ENCODE measurements at regions not wholly inside any gene's neighbourhood (a gene's known extent, or its start where the extent isn't known, plus 50 kb on each side); places are given as distances from the start of the nearest gene placed in this dataset.
A peak's percentile ranks its signal among the peaks of the same experiment; 100 is the strongest.

DNA sequence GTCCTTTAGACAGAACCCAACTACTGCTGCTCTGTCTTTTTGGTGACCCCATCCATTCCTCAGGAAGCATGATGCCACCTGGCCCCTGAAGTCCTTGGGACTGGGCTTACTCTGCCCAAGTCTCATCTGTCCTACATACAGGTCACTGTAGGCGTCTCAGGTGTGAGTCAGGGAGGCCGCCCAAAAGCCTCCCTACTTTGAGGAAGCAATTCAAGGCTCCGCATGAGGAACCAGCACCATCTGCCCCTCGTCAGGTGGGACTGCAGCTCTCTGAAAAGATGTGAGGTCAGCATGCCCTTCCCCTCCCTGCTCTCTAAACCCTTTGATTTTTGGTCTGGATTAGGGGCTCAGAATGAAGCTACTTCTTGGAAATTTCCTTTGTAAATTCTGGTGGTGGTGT, 354.8 kb downstream of the CXCL12 start:
- Histone ChIP-seq H3K9ac (ENCODE audit: low read length) (no peak overlapping the region), H3K4me3 (ENCODE audit: low read length) (no peak overlapping the region), H3K4me1 (ENCODE audit: control insufficient read depth, insufficient read depth, low read length) (peaks cover 29% of the 10 kb centered on the region), H3K27me3 (replicated peaks; ENCODE audit: control insufficient read depth, insufficient read depth, low read length) (peaks cover 4% of the 10 kb centered on the region), H3K9me3 (ENCODE audit: control insufficient read depth, low read length) (no peaks in the 10 kb centered on the region), H3K36me3 (ENCODE audit: control insufficient read depth, insufficient read depth, low read length, severe bottlenecking) (no peaks in the 10 kb centered on the region)
- DNase-seq (ENCODE audit: low read depth): no peak

GRCh38 chr10:44028384-44029137, 356.3 kb downstream of the CXCL12 start:
- Histone ChIP-seq H3K4me1 (ENCODE audit: control insufficient read depth, insufficient read depth, low read length) (peaks cover 29% of the 10 kb centered on the region), H3K4me3 (ENCODE audit: low read length) (no peak overlapping the region), H3K36me3 (ENCODE audit: control insufficient read depth, insufficient read depth, low read length, severe bottlenecking) (no peaks in the 10 kb centered on the region), H3K9me3 (ENCODE audit: control insufficient read depth, low read length) (peaks cover 9% of the 10 kb centered on the region), H3K27me3 (replicated peaks; ENCODE audit: control insufficient read depth, insufficient read depth, low read length) (peaks cover 4% of the 10 kb centered on the region), H3K9ac (ENCODE audit: low read length) (no peak overlapping the region)
- no peak for DNase-seq (ENCODE audit: low read depth)

GRCh38 chr10:44024356-44025116, 360.4 kb downstream of the CXCL12 start:
- DNase-seq (ENCODE audit: low read depth): no peak
- peaks cover 7% of the 10 kb centered on the region for H3K27me3 ChIP-seq (replicated peaks; ENCODE audit: control insufficient read depth, insufficient read depth, low read length)
- no peaks in the 10 kb centered on the region for H3K36me3 ChIP-seq (ENCODE audit: control insufficient read depth, insufficient read depth, low read length, severe bottlenecking)

GRCh38 chr10:44023517-44023916, 361.4 kb downstream of the CXCL12 start:
- peak; percentile 22 for DNase-seq (ENCODE audit: low read depth)
- Histone ChIP-seq H3K27me3 (replicated peaks; ENCODE audit: control insufficient read depth, insufficient read depth, low read length) (peaks cover 3% of the 10 kb centered on the region), H3K36me3 (ENCODE audit: control insufficient read depth, insufficient read depth, low read length, severe bottlenecking) (no peaks in the 10 kb centered on the region), H3K4me1 (ENCODE audit: control insufficient read depth, insufficient read depth, low read length) (peaks cover 10% of the 10 kb centered on the region), H3K9me3 (ENCODE audit: control insufficient read depth, low read length) (peaks cover 9% of the 10 kb centered on the region), H3K4me3 (ENCODE audit: low read length) (no peak overlapping the region), H3K9ac (ENCODE audit: low read length) (no peak overlapping the region)

More at GRCh38 chr10:44024356-44025116, 360.4 kb downstream of the CXCL12 start:
- H3K9ac ChIP-seq (ENCODE audit: low read length): no peak overlapping the region
- no peak overlapping the region for H3K4me3 ChIP-seq (ENCODE audit: low read length)
- peaks cover 9% of the 10 kb centered on the region for H3K9me3 ChIP-seq (ENCODE audit: control insufficient read depth, low read length)
- peaks cover 10% of the 10 kb centered on the region for H3K4me1 ChIP-seq (ENCODE audit: control insufficient read depth, insufficient read depth, low read length)

- Histone ChIP-seq H3K9ac (ENCODE audit: low read length) (no peak overlapping the region), H3K36me3 (ENCODE audit: control insufficient read depth, insufficient read depth, low read length, severe bottlenecking) (no peaks in the 10 kb centered on the region), H3K4me1 (ENCODE audit: control insufficient read depth, insufficient read depth, low read length) (peaks cover 20% of the 10 kb centered on the region), H3K4me3 (ENCODE audit: low read length) (no peak overlapping the region), H3K9me3 (ENCODE audit: control insufficient read depth, low read length) (peaks cover 9% of the 10 kb centered on the region), H3K27me3 (replicated peaks; ENCODE audit: control insufficient read depth, insufficient read depth, low read length) (peaks cover 3% of the 10 kb centered on the region)
- no peak for DNase-seq (ENCODE audit: low read depth)
Observed at GRCh38 chr10:44022203-44022602, 362.7 kb downstream of the CXCL12 start.

DNA sequence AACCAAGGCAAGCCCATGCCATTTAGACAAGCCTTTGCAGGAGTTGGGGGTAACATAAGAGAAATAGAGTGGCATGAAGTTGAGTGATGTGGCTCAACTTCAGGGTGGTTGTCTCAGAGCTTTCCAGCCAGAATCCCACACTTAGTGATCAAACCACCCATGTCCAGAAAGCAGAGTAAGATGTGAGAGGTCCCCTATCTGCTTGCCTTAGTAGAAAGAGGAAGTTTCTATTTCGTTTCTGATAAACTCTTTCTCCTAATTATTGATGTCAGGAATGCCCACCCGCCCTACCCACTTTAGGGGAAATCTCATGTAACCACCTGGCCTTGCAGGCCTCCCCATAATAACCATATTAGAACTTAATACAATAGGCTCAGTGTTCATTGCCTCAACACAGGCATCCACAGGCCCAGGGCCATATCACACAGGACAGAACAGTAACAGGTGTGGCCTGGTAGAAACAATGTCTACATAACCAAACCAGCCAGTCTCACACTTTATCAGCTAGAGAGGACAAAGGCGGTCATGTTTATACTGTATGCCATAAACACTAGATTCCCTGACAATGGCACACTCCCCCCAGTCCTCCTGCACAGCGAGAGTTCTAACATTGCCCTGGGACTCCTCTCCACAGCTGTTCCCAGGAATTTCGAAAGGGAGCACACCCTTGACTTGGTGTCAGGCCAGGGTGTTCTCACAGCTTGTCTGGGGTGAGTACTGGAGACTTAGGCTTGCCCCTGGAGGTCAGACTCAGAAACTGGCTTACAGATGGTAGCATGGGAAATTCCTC, 364.4 kb downstream of the CXCL12 start:
- H3K9me3 ChIP-seq (ENCODE audit: control insufficient read depth, low read length): peaks cover 9% of the 10 kb centered on the region
- DNase-seq (ENCODE audit: low read depth): no peak

DNA sequence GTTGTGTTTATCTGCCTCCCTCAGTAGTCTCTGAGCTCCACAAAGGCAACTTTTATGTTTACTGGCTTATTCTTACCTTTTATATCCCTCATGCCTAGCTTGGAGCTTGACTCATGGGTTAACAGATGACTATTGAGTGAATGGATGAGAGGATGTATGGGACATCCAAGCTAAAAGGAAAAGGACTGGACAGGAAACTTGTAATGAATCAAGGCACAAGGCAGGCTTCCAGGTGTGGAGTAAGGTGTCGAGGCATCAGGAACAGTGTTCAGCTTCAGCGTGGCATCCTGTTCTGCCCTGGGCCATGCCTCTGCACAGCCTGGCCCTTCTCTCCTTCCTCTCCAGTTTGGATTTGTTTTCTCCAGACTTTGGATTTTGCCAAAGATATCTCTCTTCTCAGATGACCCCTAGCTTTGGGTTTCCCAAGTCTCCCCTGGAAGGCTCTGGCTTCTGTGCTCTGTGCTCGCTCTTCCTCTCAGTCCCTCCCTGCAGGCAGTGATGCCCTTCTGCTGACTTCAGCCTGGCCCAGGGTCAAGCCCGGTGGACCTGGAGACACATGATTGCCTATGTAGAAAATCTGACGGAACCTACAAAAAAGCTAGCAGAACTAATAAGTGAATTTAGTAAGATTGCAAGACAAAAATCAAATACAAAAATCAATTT, 367.3 kb downstream of the CXCL12 start:
- Histone ChIP-seq H3K27me3 (replicated peaks; ENCODE audit: control insufficient read depth, insufficient read depth, low read length) (peaks cover 6% of the 10 kb centered on the region), H3K36me3 (ENCODE audit: control insufficient read depth, insufficient read depth, low read length, severe bottlenecking) (no peaks in the 10 kb centered on the region), H3K9ac (ENCODE audit: low read length) (peak overlapping the region; percentile 42), H3K4me1 (ENCODE audit: control insufficient read depth, insufficient read depth, low read length) (peaks cover 31% of the 10 kb centered on the region), H3K4me3 (ENCODE audit: low read length) (peak overlapping the region; percentile 35), H3K9me3 (ENCODE audit: control insufficient read depth, low read length) (no peaks in the 10 kb centered on the region)
- DNase-seq (ENCODE audit: low read depth): no peak

More for the DNA sequence above, 364.4 kb downstream of the CXCL12 start:
- no peak overlapping the region for H3K9ac ChIP-seq (ENCODE audit: low read length)
- peaks cover 31% of the 10 kb centered on the region for H3K4me1 ChIP-seq (ENCODE audit: control insufficient read depth, insufficient read depth, low read length)
- no peaks in the 10 kb centered on the region for H3K36me3 ChIP-seq (ENCODE audit: control insufficient read depth, insufficient read depth, low read length, severe bottlenecking)
- peaks cover 3% of the 10 kb centered on the region for H3K27me3 ChIP-seq (replicated peaks; ENCODE audit: control insufficient read depth, insufficient read depth, low read length)
- no peak overlapping the region for H3K4me3 ChIP-seq (ENCODE audit: low read length)

DNA sequence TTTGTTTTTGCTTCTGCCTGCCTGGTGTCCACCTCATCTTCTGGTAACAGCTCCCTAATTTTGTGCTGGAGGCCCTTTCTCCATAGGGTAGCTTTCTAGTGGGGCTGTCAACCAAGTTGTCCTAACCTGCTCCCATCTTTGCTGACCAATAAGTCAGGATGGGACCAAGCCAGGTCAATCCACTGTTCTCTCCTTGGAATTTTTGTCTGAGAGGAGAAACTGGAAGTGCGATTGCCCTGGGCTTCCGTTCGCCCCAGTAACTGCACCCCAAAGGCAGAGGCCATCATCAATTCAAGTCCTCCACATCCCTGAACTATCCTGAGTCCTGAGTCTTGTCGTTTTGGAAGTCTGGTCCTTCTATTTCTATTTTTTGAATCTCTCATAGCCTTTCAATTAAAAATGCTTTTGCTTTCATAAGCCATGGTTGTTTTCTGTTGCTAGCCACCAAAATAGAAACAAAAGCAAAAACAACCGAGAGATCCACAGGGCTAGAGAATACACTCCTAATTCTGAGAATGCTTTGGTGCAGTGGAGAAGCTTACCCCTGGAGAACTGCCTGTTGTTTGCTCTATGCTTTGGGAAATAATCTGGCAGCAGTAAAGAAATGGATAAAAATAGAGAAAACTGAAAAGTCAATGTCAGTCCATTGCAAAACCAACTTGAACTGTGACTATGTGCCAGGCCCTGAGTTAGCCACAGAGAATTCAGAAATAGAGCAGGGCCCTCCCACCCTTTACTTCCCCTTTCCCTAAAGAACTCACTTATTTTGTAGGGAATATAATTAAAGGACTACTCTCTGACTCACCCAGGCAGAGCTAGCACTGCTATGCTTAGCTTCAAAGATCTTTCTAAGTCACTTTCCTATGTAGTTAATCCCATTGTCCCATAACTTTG, 368.1 kb downstream of the CXCL12 start:
- no peaks in the 10 kb centered on the region for H3K36me3 ChIP-seq (ENCODE audit: control insufficient read depth, insufficient read depth, low read length, severe bottlenecking)
- DNase-seq (ENCODE audit: low read depth): no peak

GRCh38 chr10:44015702-44016500, 367.2 kb upstream of the ZNF32 start:
- DNase-seq (ENCODE audit: low read depth): no peak
- H3K36me3 ChIP-seq (ENCODE audit: control insufficient read depth, insufficient read depth, low read length, severe bottlenecking): no peaks in the 10 kb centered on the region
- H3K9me3 ChIP-seq (ENCODE audit: control insufficient read depth, low read length): no peaks in the 10 kb centered on the region
- H3K27me3 ChIP-seq (replicated peaks; ENCODE audit: control insufficient read depth, insufficient read depth, low read length): peaks cover 7% of the 10 kb centered on the region
- H3K4me3 ChIP-seq (ENCODE audit: low read length): no peak overlapping the region
- H3K9ac ChIP-seq (ENCODE audit: low read length): peak overlapping the region; percentile 48
- H3K4me1 ChIP-seq (ENCODE audit: control insufficient read depth, insufficient read depth, low read length): peaks cover 24% of the 10 kb centered on the region

More for the DNA sequence above, 368.1 kb downstream of the CXCL12 start:
- Histone ChIP-seq H3K4me1 (ENCODE audit: control insufficient read depth, insufficient read depth, low read length) (peaks cover 31% of the 10 kb centered on the region), H3K4me3 (ENCODE audit: low read length) (peak overlapping the region; percentile 35), H3K27me3 (replicated peaks; ENCODE audit: control insufficient read depth, insufficient read depth, low read length) (peaks cover 6% of the 10 kb centered on the region), H3K9ac (ENCODE audit: low read length) (peak overlapping the region; percentile 48), H3K9me3 (ENCODE audit: control insufficient read depth, low read length) (no peaks in the 10 kb centered on the region)

All from adipocyte (in vitro differentiated cells).